ENCODE measurements at regions not wholly inside any gene's neighbourhood (a gene's known extent, or its start where the extent isn't known, plus 50 kb on each side); places are given as distances from the start of the nearest gene placed in this dataset.

GRCh38 chr13:34038541-34039068 is 220.7 kb downstream of the RFC3 start:
- WGBS, 4 donors = 77 to 85% (median 83%) methylated on average over 5 of the region's 5 CpGs
- TF ChIP-seq POLR2A (IDR thresholded peaks at IDR 0.05) (no peak), CTCF (IDR thresholded peaks at IDR 0.05) (no peak)
- Histone ChIP-seq H3K4me1 (no peaks in the 10 kb centered on the region), H3K27me3 (no peaks in the 10 kb centered on the region), H3K4me3 (no peak overlapping the region), H3K27ac (no peak overlapping the region), H3K36me3 (no peaks in the 10 kb centered on the region), H3K9me3 (peaks cover 0 to 7% (median 0%) of the 10 kb centered on the region in 12 donors)
- DNase-seq (no peak), ATAC-seq (no peak)
- intact Hi-C loops (cut with DNase I) = loop anchor here in 2 of 10 donors (5.0 to 10.0 kb wide), 2 partner anchors 61 to 64 kb away; no protein-coding TSS in a partner anchor

- intact Hi-C loops (cut with DNase I) = loop anchor here in 2 of 10 donors (5.0 to 10.0 kb wide), 2 partner anchors 62 to 65 kb away; no protein-coding TSS in a partner anchor
- Histone ChIP-seq H3K4me1 (no peaks in the 10 kb centered on the region), H3K27me3 (no peaks in the 10 kb centered on the region), H3K36me3 (no peaks in the 10 kb centered on the region), H3K9me3 (peaks cover 0 to 7% (median 0%) of the 10 kb centered on the region in 12 donors), H3K27ac (no peak overlapping the region), H3K4me3 (no peak overlapping the region)
- ATAC-seq = no peak
- WGBS, 4 donors = 90 to 100% (median 92%) methylated on average over 1 of the region's 1 CpG
- TF ChIP-seq POLR2A (IDR thresholded peaks at IDR 0.05) = no peak
- DNase-seq = no peak
These were observed 221.7 kb downstream of the RFC3 start for GRCh38 chr13:34039678-34040077.

GRCh38 chr13:34040863-34041262 is 222.9 kb downstream of the RFC3 start:
- no peak overlapping the region for H3K4me3 ChIP-seq
- H3K27ac ChIP-seq = no peak overlapping the region
- H3K36me3 ChIP-seq = no peaks in the 10 kb centered on the region
- ATAC-seq = no peak
- WGBS, 4 donors = 53 to 65% (median 55%) methylated on average over 4 of the region's 4 CpGs
- intact Hi-C loops (cut with DNase I) = no loop called here
- no peak for DNase-seq
- no peaks in the 10 kb centered on the region for H3K4me1 ChIP-seq
- H3K27me3 ChIP-seq = no peaks in the 10 kb centered on the region
- TF ChIP-seq CTCF (IDR thresholded peaks at IDR 0.05) (no peak), POLR2A (IDR thresholded peaks at IDR 0.05) (no peak)
- H3K9me3 ChIP-seq = no peaks in the 10 kb centered on the region

GRCh38 chr13:34044041-34044440 is 226.1 kb downstream of the RFC3 start:
- Histone ChIP-seq H3K36me3 (no peaks in the 10 kb centered on the region), H3K27ac (no peak overlapping the region), H3K27me3 (no peaks in the 10 kb centered on the region), H3K4me3 (no peak overlapping the region), H3K4me1 (no peaks in the 10 kb centered on the region), H3K9me3 (no peaks in the 10 kb centered on the region)
- no peak for TF ChIP-seq CTCF (IDR thresholded peaks at IDR 0.05)
- no peak for TF ChIP-seq POLR2A (IDR thresholded peaks at IDR 0.05)
- ATAC-seq = no peak
- DNase-seq = no peak
- intact Hi-C loops (cut with DNase I) = no loop called here
- WGBS, 4 donors = 70 to 79% (median 77%) methylated on average over 2 of the region's 2 CpGs

DNA sequence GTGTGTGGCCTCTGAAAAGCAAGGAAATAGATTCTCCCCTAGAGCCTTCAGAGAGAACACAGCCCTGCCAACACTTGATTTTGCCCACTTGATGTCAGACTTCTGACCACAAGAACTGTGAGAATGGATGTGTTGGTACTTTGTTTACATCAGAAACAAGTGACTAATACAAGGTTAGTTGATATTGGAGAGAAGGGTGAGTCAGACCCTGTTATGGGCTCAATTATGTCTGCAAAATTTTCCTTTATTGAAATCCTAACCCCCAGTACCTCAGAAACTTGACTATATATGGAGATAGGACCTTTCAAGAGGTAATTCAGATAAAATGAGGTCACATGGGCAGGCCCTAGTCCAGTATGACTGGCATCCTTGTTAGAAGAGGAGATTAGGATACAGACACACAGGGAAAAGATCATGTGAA is 226.7 kb downstream of the RFC3 start:
- ATAC-seq = no peak
- intact Hi-C loops (cut with DNase I) = no loop called here
- TF ChIP-seq CTCF (IDR thresholded peaks at IDR 0.05) (no peak), POLR2A (IDR thresholded peaks at IDR 0.05) (no peak)
- no peaks in the 10 kb centered on the region for H3K9me3 ChIP-seq
- H3K27ac ChIP-seq = no peak overlapping the region
- no peaks in the 10 kb centered on the region for H3K4me1 ChIP-seq
- no peaks in the 10 kb centered on the region for H3K27me3 ChIP-seq
- no peaks in the 10 kb centered on the region for H3K36me3 ChIP-seq
- DNase-seq = no peak
- H3K4me3 ChIP-seq = no peak overlapping the region

Data from heart left ventricle (tissue), 16 donors.